Activated naive CD4-positive, alpha-beta T cell treated with anti-CD3 and anti-CD28 coated beads, Interleukin-2, amount 50 U/mL, for 24 hours (primary cell): ENCODE measurements at regions not wholly inside any gene's neighbourhood (a gene's known extent, or its start where the extent isn't known, plus 50 kb on each side); places are given as distances from the start of the nearest gene placed in this dataset.

ENCODE experiments used
- H3K27ac Mint-ChIP-seq: one replicate; pipeline ENCODE4 v1.8.0; 2021; ENCODE audit warnings: mild to moderate bottlenecking, mixed read lengths
- H3K27me3 Mint-ChIP-seq: one replicate; pipeline ENCODE4 v1.8.0; 2021; ENCODE audit warnings: mixed read lengths
- H3K36me3 Mint-ChIP-seq: one replicate; pipeline ENCODE4 v1.8.0; 2021; ENCODE audit warnings: mixed read lengths
- H3K4me1 Mint-ChIP-seq: one replicate; pipeline ENCODE4 v1.8.0; 2021; ENCODE audit warnings: mixed read lengths
- H3K4me3 Mint-ChIP-seq: one replicate; pipeline ENCODE4 v1.8.0; 2021; ENCODE audit warnings: mild to moderate bottlenecking, mixed read lengths
- H3K9me3 Mint-ChIP-seq: one replicate; pipeline ENCODE4 v1.8.0; 2021; ENCODE audit warnings: mixed read lengths

DNA sequence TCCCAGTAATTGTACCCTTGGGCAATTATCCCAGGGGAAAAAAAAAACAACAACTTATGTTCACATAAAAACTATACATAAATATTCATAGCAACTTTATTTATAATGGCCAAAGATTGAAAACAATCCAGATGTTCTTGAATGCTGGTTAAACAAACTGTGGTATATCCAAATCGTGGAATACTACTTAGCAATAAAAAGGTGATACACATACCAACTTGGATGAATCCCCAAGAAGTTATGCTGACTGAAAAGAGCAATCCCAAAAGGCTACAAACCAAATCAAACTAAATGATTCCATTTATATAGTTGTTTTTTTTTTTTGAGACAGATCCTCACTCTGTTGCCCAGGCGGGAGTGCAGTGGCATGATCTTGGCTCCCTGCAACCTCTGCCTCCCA is 129.7 kb downstream of the QRSL1 start:
- H3K36me3 Mint-ChIP-seq = no peaks in the 10 kb centered on the region
- peaks cover 2% of the 10 kb centered on the region for H3K27me3 Mint-ChIP-seq
- H3K4me1 Mint-ChIP-seq = no peaks in the 10 kb centered on the region
- H3K4me3 Mint-ChIP-seq = no peak overlapping the region
- H3K27ac Mint-ChIP-seq = no peak overlapping the region
- H3K9me3 Mint-ChIP-seq = peaks cover 5% of the 10 kb centered on the region

DNA sequence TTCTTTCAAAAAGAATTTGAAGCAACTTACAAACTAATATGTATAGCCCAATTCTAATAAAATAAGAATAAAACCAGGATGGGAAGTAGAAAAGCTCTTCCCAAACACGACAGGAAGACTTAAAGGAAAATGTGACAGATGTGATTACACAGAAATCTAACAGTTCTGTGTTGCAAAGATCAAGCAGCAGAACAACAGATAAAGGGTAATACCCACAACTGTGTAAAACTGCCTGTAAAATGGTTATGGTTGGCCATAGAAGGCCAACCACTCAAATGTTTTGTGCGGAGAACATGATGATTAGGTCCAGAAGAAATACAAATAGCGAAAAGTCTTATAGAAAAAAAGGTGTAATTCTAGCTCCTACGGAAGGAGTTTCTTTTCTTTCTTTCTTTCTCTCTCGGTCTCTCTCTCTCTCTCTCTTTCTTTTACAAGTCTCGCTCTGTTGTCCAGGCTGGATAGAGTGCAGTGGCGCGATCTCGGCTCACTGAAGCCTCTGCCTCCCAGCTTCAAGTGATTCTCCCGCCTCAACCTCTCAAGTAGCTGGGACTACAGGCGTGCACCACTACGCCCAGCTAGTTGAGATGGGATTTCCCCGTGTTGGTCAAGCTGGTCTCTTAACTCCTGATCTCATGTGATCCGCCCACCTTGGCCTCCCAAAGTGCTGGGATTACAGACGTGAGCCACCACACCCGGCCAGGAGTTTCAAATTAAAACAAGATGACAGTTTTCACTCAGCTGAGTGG is 128.5 kb downstream of the QRSL1 start:
- Mint-ChIP-seq H3K4me1 (no peaks in the 10 kb centered on the region), H3K27me3 (peaks cover 4% of the 10 kb centered on the region), H3K4me3 (no peak overlapping the region), H3K36me3 (no peaks in the 10 kb centered on the region), H3K9me3 (peaks cover 5% of the 10 kb centered on the region), H3K27ac (no peak overlapping the region)

DNA sequence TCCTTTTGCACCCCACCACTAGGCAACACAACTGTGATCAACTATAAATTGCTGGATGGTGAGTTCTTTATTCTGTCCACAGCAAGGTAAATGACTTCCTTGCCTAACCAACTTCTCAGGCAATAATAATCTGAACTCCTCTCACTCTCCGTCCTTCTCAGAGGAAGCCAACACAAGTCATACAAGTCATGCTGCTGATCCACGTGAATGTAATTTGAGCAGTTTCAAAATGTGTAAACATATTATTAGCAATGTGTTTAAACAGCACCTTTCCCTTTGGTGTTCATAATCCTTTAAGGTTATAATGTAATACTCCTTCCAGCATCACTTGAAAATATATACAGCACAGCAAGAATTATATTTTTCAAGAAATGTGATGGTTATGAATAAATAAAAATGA is 127.9 kb downstream of the QRSL1 start:
- Mint-ChIP-seq H3K9me3 (peaks cover 5% of the 10 kb centered on the region), H3K36me3 (no peaks in the 10 kb centered on the region), H3K27me3 (peaks cover 4% of the 10 kb centered on the region), H3K4me3 (no peak overlapping the region), H3K27ac (no peak overlapping the region), H3K4me1 (no peaks in the 10 kb centered on the region)

DNA sequence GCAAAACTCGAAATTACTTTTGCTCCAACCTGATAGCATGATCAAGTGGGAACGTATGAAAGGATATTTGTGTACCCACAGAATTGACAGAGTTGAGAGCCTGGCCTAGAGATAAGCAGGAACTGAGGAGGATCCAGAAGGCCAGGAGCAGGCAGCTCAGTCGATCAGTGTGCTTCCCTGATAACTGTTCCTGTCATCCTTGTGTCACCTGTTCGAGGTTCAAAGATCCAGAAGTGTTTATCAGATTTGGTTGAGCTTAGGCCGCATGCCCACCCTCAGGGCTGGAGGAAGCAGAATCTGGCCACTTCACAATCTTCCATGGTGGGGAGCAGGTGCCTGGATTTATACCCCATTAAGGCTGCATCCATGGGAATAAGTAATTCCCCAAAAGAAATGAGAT is 124.8 kb downstream of the QRSL1 start:
- H3K27ac Mint-ChIP-seq = no peak overlapping the region

DNA sequence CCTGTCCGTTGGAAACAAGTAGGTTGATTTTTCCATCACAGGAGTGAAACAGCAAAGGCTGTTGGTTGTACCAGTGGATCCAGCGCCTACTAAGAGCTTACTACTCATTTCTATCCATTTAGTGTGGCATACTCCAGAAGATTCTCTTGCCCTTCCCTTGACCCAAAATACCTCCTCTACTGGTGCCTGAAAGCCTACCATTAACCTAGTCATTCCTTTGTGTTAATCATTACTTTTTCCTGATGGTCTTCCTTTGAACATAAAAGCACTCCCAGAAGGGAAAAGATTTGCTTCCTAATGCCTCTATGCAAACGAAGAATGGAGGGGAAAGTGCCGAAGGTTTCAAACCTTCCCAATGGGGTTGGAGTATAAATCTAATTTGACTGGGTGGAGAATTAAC is 123.3 kb downstream of the QRSL1 start:
- Mint-ChIP-seq H3K36me3 (no peaks in the 10 kb centered on the region), H3K4me3 (no peak overlapping the region), H3K27ac (no peak overlapping the region), H3K9me3 (no peaks in the 10 kb centered on the region), H3K27me3 (peaks cover 4% of the 10 kb centered on the region), H3K4me1 (no peaks in the 10 kb centered on the region)

More for the DNA sequence above, 124.8 kb downstream of the QRSL1 start:
- Mint-ChIP-seq H3K4me3 (no peak overlapping the region), H3K4me1 (no peaks in the 10 kb centered on the region), H3K36me3 (no peaks in the 10 kb centered on the region), H3K27me3 (peaks cover 4% of the 10 kb centered on the region), H3K9me3 (peaks cover 5% of the 10 kb centered on the region)

DNA sequence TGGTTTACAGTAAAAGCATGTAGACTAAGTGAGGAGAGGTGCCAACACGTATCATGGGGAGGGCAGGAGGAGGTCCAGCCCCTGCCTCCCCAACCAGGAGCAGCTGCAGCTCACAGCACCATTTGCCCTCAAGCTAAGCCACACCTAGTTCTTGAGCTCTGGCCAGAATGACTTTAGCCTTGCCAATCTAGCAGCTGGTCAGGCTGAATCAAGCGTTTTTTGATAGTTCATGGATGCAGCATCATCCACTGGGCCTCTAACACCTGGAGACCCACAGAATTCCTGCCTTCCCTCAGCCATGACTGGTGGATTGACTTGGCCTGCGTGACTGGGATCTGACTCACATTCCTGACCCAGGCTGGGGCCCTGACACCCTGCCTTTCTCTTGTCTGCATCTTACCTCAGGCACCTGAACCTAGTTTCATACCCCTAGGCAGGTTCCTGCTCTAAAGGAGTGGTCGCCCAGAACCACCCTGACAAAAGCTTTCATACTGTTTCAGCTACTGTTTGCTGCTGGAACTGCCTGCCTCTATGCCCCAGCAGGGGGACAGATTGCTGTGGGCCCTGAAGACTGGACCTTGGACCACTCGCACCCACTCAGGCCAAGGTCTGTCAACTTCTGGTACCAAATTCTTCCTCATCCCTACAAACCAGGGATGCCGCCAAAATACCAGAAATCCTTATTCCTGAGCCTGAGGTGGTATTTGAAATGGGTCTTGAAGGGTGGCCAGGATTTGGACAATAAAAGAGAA is 122.3 kb downstream of the QRSL1 start:
- Mint-ChIP-seq H3K4me1 (no peaks in the 10 kb centered on the region), H3K4me3 (no peak overlapping the region), H3K27ac (no peak overlapping the region), H3K9me3 (no peaks in the 10 kb centered on the region), H3K27me3 (peaks cover 4% of the 10 kb centered on the region), H3K36me3 (no peaks in the 10 kb centered on the region)

DNA sequence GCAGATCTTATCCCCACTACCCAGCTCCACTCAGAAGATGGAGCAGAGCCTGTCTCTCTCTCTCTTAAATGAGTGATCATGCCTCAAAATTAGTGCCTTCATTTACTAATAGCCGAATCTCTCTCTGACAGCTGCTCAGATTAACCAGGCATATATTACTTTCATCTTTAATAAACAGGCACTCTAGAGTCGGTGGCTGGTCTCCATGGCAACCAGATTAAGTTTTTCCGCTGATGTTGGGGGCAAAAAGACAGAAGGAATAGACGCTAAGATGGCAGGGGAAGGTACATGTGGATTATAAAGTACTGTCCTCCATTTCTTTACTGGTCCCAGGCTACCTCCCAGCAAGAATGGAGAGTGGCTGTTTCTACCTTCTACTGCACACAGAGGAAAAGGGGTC is 121.6 kb downstream of the QRSL1 start:
- Mint-ChIP-seq H3K27me3 (peaks cover 4% of the 10 kb centered on the region), H3K36me3 (no peaks in the 10 kb centered on the region), H3K27ac (no peak overlapping the region), H3K4me1 (no peaks in the 10 kb centered on the region), H3K4me3 (no peak overlapping the region), H3K9me3 (no peaks in the 10 kb centered on the region)

DNA sequence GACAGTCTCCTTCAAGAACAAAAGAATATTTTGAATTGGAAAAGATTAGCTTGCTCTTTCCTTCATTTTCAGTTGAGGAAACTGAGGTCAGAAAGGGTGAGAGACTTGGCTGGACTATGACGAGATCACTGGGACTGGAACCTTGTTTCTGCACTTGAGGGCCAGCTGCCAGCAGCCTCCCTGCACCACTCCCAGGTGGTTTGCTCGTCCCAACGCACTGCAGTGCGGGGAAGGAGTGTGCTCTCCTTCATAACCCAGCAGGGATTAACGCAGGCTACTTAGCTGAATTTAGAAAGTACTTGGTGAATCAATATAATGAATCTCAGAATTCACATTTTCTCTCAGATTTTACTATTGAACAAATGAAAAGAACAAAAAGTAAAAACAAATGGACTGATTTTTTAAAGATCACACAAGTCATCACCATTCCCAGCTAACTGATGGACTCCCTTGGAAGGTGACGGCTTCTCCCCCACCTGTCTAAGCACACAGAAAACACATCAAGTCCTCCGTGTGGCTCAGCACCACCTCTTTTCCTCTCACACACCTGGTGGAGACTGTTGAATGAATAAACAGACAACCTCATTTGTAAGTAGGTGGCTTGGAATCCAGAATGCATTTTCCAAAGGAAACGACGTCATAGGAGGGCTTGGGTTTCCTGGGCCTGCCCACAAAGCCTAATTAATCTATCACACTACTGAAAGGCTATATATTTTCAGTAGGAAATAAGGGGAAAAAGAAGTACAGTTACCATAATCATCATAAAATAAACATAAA is 121.0 kb downstream of the QRSL1 start:
- H3K4me3 Mint-ChIP-seq = no peak overlapping the region
- H3K4me1 Mint-ChIP-seq = no peaks in the 10 kb centered on the region
- no peaks in the 10 kb centered on the region for H3K36me3 Mint-ChIP-seq
- H3K9me3 Mint-ChIP-seq = no peaks in the 10 kb centered on the region
- peaks cover 5% of the 10 kb centered on the region for H3K27me3 Mint-ChIP-seq
- no peak overlapping the region for H3K27ac Mint-ChIP-seq

DNA sequence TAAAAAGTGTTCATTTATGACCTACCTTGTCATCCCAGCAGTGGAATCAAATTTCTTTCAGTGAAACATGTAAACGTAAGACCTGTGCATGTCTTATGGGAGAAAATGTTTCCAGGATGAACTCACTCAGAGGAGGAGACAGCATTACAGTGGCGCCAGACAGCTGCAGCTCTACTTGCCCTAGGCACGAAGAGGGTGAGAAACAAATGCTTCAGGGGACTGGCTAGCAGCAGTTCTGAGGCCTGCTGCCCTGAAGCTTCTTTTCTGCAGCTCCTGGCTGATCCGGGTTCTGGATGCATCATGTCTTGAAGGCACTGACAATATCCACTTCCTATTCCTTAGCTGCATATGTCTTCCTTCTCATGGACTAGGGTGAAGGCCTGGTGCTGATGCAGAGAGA is 120.2 kb downstream of the QRSL1 start:
- Mint-ChIP-seq H3K9me3 (no peaks in the 10 kb centered on the region), H3K4me3 (no peak overlapping the region), H3K27me3 (peaks cover 5% of the 10 kb centered on the region), H3K36me3 (no peaks in the 10 kb centered on the region), H3K4me1 (no peaks in the 10 kb centered on the region), H3K27ac (no peak overlapping the region)

DNA sequence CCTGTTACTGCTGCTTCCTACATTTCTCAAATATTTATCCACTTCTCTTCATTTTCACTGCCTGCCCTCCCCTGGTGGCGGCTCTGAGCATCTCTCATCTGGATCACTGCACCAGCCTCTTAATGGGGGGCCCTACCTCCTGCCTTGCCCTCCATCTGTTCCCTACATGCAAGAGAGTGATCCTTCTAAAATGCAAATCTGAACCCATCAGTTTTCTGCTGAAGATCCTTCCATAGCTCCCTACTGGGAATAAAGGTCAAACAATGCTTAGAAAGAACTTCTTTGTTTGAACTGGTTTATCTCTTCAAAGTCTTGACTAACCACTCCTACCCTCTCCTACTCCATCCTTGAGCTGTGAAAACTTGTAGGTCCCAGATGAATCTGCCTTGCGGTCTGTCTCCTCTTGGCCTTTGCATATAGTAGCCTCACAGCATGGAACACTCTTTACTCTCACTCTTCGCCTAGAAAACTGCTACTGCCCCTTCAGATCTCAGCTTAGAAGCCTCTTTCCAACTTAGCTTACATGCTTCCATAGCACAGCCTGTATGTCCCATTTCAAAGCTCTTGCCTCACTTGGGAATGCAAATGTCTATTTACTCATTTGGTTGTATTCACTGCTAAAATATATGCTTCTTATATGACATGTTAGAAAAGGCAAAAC is 119.3 kb downstream of the QRSL1 start:
- no peaks in the 10 kb centered on the region for H3K36me3 Mint-ChIP-seq
- no peaks in the 10 kb centered on the region for H3K9me3 Mint-ChIP-seq
- peaks cover 9% of the 10 kb centered on the region for H3K27me3 Mint-ChIP-seq
- no peaks in the 10 kb centered on the region for H3K4me1 Mint-ChIP-seq
- H3K27ac Mint-ChIP-seq = no peak overlapping the region
- no peak overlapping the region for H3K4me3 Mint-ChIP-seq

DNA sequence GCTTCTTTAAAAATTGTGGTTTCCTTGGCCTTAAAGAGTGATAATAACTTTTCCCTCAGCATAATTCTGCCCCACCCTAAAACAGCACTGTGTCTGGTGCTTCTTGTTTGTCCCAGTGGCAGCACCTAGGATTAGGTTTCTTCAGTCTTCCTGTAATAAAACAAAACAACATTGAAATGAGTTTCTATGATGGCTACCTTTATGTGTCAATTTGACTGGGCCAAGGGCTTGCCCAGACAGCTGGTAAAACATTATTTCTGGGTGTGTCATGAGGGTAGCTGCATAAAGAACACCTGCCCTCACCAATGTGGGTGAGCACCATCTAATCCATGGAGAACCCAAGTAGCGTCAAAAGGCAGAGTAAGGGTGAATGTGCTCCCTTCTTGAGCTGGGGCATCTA is 117.8 kb downstream of the QRSL1 start:
- no peaks in the 10 kb centered on the region for H3K4me1 Mint-ChIP-seq
- no peaks in the 10 kb centered on the region for H3K36me3 Mint-ChIP-seq
- no peak overlapping the region for H3K27ac Mint-ChIP-seq
- H3K9me3 Mint-ChIP-seq = no peaks in the 10 kb centered on the region
- H3K4me3 Mint-ChIP-seq = no peak overlapping the region
- peaks cover 8% of the 10 kb centered on the region for H3K27me3 Mint-ChIP-seq

DNA sequence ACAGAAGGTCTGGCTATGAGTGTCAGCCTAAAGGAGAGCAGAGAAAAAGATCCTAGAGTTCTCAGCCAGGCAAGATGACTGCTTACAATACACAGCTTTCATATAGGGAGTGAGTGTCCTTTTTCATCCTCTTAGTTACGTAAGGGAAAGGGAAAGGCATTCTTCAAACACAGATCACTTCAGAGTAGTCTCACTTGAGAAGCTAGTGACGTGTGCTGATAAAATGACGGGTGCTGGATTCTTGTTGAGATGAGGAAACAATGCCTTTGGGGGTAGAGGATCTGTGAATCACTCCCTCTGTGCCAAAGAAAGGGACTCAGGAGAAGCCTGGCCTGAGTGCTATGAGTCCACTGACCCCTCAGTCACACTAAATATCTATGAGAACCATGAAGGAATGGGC is 117.3 kb downstream of the QRSL1 start:
- Mint-ChIP-seq H3K27me3 (peaks cover 8% of the 10 kb centered on the region), H3K27ac (no peak overlapping the region), H3K4me1 (no peaks in the 10 kb centered on the region), H3K9me3 (no peaks in the 10 kb centered on the region), H3K4me3 (no peak overlapping the region), H3K36me3 (no peaks in the 10 kb centered on the region)

DNA sequence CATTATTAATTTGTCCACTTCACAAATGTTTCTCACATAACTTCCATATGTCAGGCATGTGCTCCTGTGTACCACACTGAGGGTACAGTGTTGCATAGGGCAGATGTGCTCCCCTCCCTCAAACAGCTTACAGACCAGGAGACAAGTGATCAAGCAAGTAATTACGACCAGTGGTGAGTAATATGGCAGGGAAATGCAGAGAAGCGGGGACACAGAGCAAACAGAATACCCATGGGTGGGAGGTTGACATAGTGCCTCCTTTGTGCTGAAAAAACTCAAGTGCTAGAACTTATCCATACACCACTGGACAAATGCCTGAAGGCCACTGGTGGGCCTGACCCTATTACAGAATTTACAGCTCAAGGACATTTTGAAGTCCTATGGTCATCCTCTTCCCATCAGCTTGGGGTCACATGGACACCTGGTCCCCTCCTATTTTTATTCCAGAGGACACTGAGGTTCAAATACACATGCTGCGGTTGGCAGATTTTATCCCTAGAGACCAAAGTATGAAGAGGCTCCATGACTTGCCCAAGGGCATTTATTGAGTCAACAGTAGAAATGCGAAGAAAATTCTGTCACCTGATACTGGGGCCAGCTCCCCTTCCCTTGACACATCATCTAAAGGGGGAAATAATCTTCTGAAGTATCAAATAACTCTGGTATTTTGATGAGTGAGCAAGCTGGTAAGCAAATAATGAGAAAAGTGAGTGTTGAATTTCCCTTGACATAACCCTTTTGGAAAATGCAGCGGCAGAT is 116.6 kb downstream of the QRSL1 start:
- H3K36me3 Mint-ChIP-seq = no peaks in the 10 kb centered on the region
- no peaks in the 10 kb centered on the region for H3K9me3 Mint-ChIP-seq
- no peak overlapping the region for H3K4me3 Mint-ChIP-seq
- H3K27me3 Mint-ChIP-seq = peaks cover 8% of the 10 kb centered on the region
- H3K4me1 Mint-ChIP-seq = no peaks in the 10 kb centered on the region
- H3K27ac Mint-ChIP-seq = no peak overlapping the region

DNA sequence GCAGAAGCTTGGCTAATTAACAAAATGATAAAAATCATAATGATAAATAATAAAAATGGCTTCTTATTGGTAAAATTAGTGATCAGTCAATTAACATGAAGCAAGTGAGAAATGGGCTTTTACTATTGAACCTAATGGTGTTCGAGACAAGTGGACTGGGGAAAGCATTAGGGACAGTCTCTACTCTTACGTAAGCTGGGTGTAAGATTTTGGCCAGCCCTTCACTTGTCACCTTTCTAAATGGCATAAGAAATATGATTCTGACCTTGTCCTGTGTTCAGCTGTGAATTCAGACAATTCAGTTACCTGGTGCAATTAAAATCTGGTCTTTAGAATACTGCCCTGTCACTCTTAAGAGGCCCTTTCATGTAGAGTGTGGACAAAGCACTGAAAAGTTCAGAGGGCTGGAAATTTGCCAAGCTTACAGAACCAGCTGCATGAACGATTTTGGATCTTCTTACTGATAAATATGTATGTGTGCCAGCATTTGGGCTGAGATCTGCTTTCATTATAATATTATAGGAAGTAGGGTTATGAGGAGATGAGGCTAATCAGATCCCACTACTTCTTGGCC is 115.9 kb downstream of the QRSL1 start:
- H3K4me3 Mint-ChIP-seq = no peak overlapping the region
- no peaks in the 10 kb centered on the region for H3K4me1 Mint-ChIP-seq
- H3K36me3 Mint-ChIP-seq = no peaks in the 10 kb centered on the region
- peaks cover 8% of the 10 kb centered on the region for H3K27me3 Mint-ChIP-seq
- no peak overlapping the region for H3K27ac Mint-ChIP-seq
- no peaks in the 10 kb centered on the region for H3K9me3 Mint-ChIP-seq

DNA sequence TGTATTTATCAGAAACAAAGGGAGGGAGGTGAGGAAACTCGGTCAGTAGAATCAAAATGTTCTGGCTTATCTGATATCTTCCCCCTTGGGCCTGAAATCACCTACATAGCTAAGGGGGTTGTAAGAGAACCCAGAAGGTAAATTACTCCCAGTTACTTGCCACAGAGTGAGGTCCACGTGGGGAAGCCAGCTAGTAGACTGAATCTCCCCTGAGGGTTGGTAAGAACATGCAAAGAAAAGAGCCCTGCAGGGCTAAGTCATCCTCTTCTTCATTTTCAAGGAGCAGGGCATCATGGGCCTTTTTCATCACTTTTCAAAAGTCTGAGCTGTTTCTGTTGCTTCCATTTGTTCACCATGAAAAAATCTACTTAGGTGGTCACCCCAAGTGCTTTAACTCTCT is 115.4 kb downstream of the QRSL1 start:
- Mint-ChIP-seq H3K27me3 (peaks cover 8% of the 10 kb centered on the region), H3K27ac (no peak overlapping the region), H3K4me3 (no peak overlapping the region)

More for the DNA sequence above, 115.4 kb downstream of the QRSL1 start:
- no peaks in the 10 kb centered on the region for H3K36me3 Mint-ChIP-seq
- no peaks in the 10 kb centered on the region for H3K9me3 Mint-ChIP-seq
- H3K4me1 Mint-ChIP-seq = no peaks in the 10 kb centered on the region
